ENCODE measurements at regions not wholly inside any gene's neighbourhood (a gene's known extent, or its start where the extent isn't known, plus 50 kb on each side); places are given as distances from the start of the nearest gene placed in this dataset.

- no peak for TF ChIP-seq ESRRG (CRISPR knock-in tag; IDR thresholded peaks at IDR 0.05)
- no peak for TF ChIP-seq ZNF565 (CRISPR knock-in tag; conservative IDR thresholded peaks at IDR 0.05; ENCODE audit: low read depth)
- TF ChIP-seq ZFP3 (CRISPR knock-in tag; IDR thresholded peaks at IDR 0.05), result no peak
- TF ChIP-seq ZNF8 (CRISPR knock-in tag; IDR thresholded peaks at IDR 0.05), result no peak
- TF ChIP-seq PATZ1 (CRISPR knock-in tag; IDR thresholded peaks at IDR 0.05; ENCODE audit: borderline replicate concordance), result no peak
- no peak for TF ChIP-seq ARNTL (CRISPR knock-in tag; IDR thresholded peaks at IDR 0.05; ENCODE audit: borderline replicate concordance, low read depth)
- no peak for TF ChIP-seq CREB5 (CRISPR knock-in tag; IDR thresholded peaks at IDR 0.05; ENCODE audit: low read depth)
- no peak for TF ChIP-seq ZC3H10 (CRISPR knock-in tag; IDR thresholded peaks at IDR 0.05)
- TF ChIP-seq ZNF70 (CRISPR knock-in tag; IDR thresholded peaks at IDR 0.05), result no peak
- no peak for TF ChIP-seq POU6F1 (CRISPR knock-in tag; IDR thresholded peaks at IDR 0.05; ENCODE audit: borderline replicate concordance, low read depth)
- no peak for TF ChIP-seq OSR1 (CRISPR knock-in tag; IDR thresholded peaks at IDR 0.05)
- TF ChIP-seq PPARA (CRISPR knock-in tag; IDR thresholded peaks at IDR 0.05; ENCODE audit: borderline replicate concordance), result no peak
- TF ChIP-seq BACH2 (CRISPR knock-in tag; IDR thresholded peaks at IDR 0.05; ENCODE audit: borderline replicate concordance), result no peak
- no peak for TF ChIP-seq ZFP30 (CRISPR knock-in tag; IDR thresholded peaks at IDR 0.05)
Observed at GRCh38 chr17:34125010-34125409, 130.1 kb upstream of the CCL2 start.
